Mammary epithelial cell (primary cell): ENCODE measurements at regions not wholly inside any gene's neighbourhood (a gene's known extent, or its start where the extent isn't known, plus 50 kb on each side); places are given as distances from the start of the nearest gene placed in this dataset.

Experiments used
- EZH2 ChIP-seq: IDR thresholded peaks from 2 replicates; pipeline ENCODE4 v1.6.1; 2012; ENCODE audit warnings: low read length, inconsistent platforms, borderline replicate concordance
- TF ChIP-seq, protein P1 (sequence below), 2 donors: IDR thresholded peaks in 1 of 2; conservative IDR thresholded peaks in 1 of 2; 2 replicates each; pipeline ENCODE4 v1.5.1; 2011 to 2012; ENCODE audit warnings: inconsistent platforms in 2 of 2, low read length in 2 of 2, mild to moderate bottlenecking in 2 of 2, control low read depth in 1 of 2, low read depth in 1 of 2; ENCODE audit not compliant: insufficient read depth in 1 of 2; ENCODE audit errors: extremely low read depth in 1 of 2

DNA sequence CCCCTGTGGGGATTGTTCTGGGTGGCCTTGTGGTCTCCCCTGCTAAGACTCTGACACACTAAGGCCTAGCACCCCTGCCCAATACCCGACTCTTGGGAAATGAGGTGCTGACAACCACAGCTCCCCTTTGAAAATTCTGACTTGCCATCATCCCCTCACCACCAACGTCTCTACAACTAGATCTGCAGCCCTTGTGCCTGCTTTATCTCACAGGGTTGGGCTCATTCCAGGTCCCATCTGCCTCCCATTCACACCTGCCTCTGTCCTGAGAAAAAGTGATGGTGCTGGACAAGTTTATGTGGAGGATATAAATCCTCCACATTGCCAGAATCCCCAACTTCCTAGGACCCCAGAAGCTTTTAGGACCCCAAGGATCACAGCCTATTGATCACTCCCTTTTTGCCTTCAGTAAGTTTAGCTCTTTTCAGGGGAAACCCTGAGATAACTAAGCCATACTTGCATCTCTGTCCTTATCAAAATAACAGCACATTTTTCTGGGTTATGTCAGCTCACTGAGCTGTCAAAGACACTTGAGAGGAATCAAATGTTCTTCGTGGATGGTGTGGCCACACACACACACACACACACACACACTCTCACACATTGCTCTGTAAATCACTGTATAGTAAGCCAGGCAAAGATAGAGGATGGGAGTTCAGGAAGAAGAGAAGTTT lies 136.8 kb upstream of the CES5A start:
- TF ChIP-seq, protein P1, sequence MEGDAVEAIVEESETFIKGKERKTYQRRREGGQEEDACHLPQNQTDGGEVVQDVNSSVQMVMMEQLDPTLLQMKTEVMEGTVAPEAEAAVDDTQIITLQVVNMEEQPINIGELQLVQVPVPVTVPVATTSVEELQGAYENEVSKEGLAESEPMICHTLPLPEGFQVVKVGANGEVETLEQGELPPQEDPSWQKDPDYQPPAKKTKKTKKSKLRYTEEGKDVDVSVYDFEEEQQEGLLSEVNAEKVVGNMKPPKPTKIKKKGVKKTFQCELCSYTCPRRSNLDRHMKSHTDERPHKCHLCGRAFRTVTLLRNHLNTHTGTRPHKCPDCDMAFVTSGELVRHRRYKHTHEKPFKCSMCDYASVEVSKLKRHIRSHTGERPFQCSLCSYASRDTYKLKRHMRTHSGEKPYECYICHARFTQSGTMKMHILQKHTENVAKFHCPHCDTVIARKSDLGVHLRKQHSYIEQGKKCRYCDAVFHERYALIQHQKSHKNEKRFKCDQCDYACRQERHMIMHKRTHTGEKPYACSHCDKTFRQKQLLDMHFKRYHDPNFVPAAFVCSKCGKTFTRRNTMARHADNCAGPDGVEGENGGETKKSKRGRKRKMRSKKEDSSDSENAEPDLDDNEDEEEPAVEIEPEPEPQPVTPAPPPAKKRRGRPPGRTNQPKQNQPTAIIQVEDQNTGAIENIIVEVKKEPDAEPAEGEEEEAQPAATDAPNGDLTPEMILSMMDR (conservative IDR thresholded peaks at IDR 0.05 in 1 of 2, IDR thresholded peaks at IDR 0.05 in 1 of 2; ENCODE audit: extremely low read depth in 1 of 2, insufficient read depth in 1 of 2, low read depth in 1 of 2, low read length in 2 of 2) = no peak
- TF ChIP-seq EZH2 = no peak
